ES-I3 (cell line): ENCODE measurements at regions not wholly inside any gene's neighbourhood (a gene's known extent, or its start where the extent isn't known, plus 50 kb on each side); places are given as distances from the start of the nearest gene placed in this dataset.

ENCODE experiments used
- H3K36me3 ChIP-seq: 2 replicates; pipeline ENCODE4 v1.6.1; 2013; ENCODE audit warnings: mild to moderate bottlenecking, low read length, control low read depth, moderate library complexity; ENCODE audit not compliant: insufficient read depth
- H3K4me1 ChIP-seq: 2 replicates; pipeline ENCODE4 v1.6.1; 2013; ENCODE audit warnings: mild to moderate bottlenecking, control low read depth, low read length; ENCODE audit not compliant: insufficient read depth
- H3K9ac ChIP-seq: 2 replicates; pipeline ENCODE4 v1.6.1; 2013; ENCODE audit warnings: low read depth, mild to moderate bottlenecking, low read length, moderate library complexity
- H3K9me3 ChIP-seq: 2 replicates; pipeline ENCODE4 v1.6.1; 2013; ENCODE audit warnings: mild to moderate bottlenecking, low read length, moderate library complexity; ENCODE audit not compliant: control insufficient read depth, insufficient read depth

GRCh38 chr15:87604857-87605446 is 651.6 kb downstream of the NTRK3 start:
- H3K36me3 ChIP-seq: no peaks in the 10 kb centered on the region
- no peak overlapping the region for H3K9ac ChIP-seq
- no peaks in the 10 kb centered on the region for H3K9me3 ChIP-seq
- H3K4me1 ChIP-seq: no peaks in the 10 kb centered on the region

DNA sequence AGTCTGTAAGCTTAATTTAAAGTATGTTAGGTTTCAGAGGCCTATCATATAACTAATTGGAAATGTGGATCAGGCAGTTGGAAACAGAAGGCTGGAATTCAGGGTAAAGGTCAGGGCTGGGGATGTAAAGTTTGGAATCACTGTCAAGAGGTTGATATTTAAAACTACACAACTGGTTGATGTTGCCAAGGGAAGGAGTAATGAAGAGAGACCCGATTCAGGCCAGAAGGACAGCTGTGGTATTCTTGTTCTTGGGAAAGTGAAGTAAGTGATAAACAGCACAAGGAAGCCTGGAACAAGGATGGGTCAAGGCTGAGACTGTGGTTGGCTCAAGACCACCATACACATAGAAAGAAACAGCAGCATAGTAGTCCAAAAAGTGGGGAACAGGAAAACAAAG is 654.2 kb downstream of the NTRK3 start:
- H3K4me1 ChIP-seq: no peaks in the 10 kb centered on the region
- no peaks in the 10 kb centered on the region for H3K9me3 ChIP-seq
- no peaks in the 10 kb centered on the region for H3K36me3 ChIP-seq
- no peak overlapping the region for H3K9ac ChIP-seq

DNA sequence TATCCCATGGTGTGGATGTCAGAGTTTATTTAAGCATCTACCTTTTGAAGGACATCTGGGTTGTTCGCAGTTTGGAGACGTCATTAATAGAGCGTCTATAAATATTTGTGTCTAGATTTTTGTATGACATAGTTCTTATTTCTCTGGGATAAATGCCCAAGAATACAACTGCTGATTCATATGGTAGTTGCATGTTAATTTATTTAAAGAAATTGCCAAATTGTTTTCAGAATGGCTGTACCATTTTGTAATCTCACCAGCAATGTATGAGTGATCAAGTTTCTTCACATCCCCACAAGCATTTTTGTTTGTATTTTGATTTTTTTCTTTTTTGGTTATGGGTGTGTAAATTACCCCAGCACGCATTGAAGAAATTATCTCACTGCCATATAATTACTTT is 656.9 kb downstream of the NTRK3 start:
- Histone ChIP-seq H3K9ac (no peak overlapping the region), H3K4me1 (no peaks in the 10 kb centered on the region), H3K36me3 (no peaks in the 10 kb centered on the region), H3K9me3 (no peaks in the 10 kb centered on the region)

DNA sequence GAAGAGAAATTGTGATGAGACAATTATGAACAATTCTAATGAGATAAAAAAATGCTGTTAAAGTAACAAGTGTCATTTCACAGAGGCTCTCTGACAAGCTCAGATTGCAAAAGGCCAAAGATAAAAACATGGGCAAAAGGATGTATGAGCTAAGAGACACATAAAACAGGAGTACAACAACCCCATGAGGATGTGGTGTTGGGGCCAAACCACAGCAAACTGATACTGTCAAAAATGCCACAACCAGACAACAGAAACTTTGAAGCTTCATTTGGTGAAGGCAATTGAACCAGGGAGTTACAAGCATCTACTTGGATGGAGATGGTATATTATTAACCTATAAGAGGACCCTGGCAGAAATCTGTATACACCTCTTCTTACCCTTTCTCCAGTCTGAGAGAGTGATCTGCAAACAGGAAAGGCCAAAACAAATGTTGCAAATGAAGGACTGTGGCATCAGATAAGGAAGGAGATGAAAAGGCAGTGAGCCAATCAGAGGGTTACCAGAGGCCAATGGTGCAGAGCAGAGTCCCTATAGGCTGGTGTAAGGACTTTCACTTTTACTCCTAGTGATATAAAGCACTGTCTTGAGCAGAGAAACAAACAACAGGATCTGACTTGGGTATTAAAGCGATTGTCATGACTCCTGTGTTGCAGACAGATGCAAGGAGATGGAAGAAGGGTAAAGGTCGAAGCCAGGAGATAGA is 659.0 kb downstream of the NTRK3 start:
- Histone ChIP-seq H3K36me3 (no peaks in the 10 kb centered on the region), H3K9me3 (no peaks in the 10 kb centered on the region), H3K4me1 (no peaks in the 10 kb centered on the region), H3K9ac (no peak overlapping the region)

GRCh38 chr15:87591582-87591981 is 665.0 kb downstream of the NTRK3 start:
- H3K9me3 ChIP-seq: no peaks in the 10 kb centered on the region
- H3K9ac ChIP-seq: no peak overlapping the region
- no peaks in the 10 kb centered on the region for H3K36me3 ChIP-seq
- no peaks in the 10 kb centered on the region for H3K4me1 ChIP-seq

- Histone ChIP-seq H3K9ac (no peak overlapping the region), H3K4me1 (no peaks in the 10 kb centered on the region), H3K9me3 (no peaks in the 10 kb centered on the region), H3K36me3 (no peaks in the 10 kb centered on the region)
Observed at GRCh38 chr15:87591042-87591441, 665.5 kb downstream of the NTRK3 start.

DNA sequence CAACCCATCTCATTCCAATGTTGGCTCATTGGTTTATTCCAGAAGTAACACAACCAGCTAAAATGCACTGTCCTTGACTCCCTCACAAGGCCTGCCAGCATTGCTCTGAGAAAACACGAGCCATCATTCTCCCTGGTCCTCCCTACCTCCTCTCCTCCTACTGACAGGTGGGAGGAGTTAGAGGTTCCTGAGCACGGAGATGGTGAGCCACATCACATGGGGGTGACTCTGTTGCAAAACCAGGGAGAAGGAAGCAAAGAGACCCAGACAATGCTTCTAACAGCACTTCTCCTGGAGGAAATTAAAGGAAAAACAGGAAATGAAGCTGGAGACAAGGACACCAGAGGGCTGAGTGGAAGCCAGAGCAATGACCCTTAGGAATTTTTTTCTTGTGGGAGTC is 667.4 kb downstream of the NTRK3 start:
- H3K36me3 ChIP-seq: no peaks in the 10 kb centered on the region
- H3K4me1 ChIP-seq: no peaks in the 10 kb centered on the region
- no peak overlapping the region for H3K9ac ChIP-seq
- no peaks in the 10 kb centered on the region for H3K9me3 ChIP-seq

GRCh38 chr15:87582169-87582568 is 674.4 kb downstream of the NTRK3 start:
- no peaks in the 10 kb centered on the region for H3K36me3 ChIP-seq
- no peaks in the 10 kb centered on the region for H3K4me1 ChIP-seq
- no peaks in the 10 kb centered on the region for H3K9me3 ChIP-seq
- no peak overlapping the region for H3K9ac ChIP-seq

DNA sequence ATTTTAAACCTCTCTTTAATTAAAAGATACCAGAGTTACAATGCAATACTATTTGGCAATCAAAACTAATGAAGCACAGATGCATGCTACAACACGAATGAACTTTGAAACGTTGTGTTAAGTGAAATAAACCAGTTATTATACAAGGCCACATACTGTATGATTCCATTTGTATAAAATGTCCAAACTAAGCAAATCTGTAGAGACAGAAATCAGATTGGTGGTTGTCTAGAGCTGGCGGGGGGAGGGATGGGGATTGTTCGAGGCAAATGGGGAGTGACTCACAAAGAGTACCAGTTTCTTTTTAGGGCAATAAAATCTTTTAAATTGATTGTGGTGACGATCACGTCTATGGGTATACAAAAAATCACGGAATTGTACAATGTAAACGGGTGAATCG is 677.0 kb downstream of the NTRK3 start:
- H3K36me3 ChIP-seq: no peaks in the 10 kb centered on the region
- H3K9ac ChIP-seq: no peak overlapping the region
- no peaks in the 10 kb centered on the region for H3K9me3 ChIP-seq
- H3K4me1 ChIP-seq: no peaks in the 10 kb centered on the region

- Histone ChIP-seq H3K4me1 (no peaks in the 10 kb centered on the region), H3K36me3 (no peaks in the 10 kb centered on the region), H3K9ac (no peak overlapping the region), H3K9me3 (no peaks in the 10 kb centered on the region)
Observed at GRCh38 chr15:87578776-87579175, 677.8 kb downstream of the NTRK3 start.

GRCh38 chr15:87577336-87577735 is 679.2 kb downstream of the NTRK3 start:
- Histone ChIP-seq H3K9me3 (no peaks in the 10 kb centered on the region), H3K9ac (no peak overlapping the region), H3K4me1 (0 out of 2 replicates have a peak, but pooled peaks cover 4% of the 10 kb centered on the region), H3K36me3 (no peaks in the 10 kb centered on the region)

DNA sequence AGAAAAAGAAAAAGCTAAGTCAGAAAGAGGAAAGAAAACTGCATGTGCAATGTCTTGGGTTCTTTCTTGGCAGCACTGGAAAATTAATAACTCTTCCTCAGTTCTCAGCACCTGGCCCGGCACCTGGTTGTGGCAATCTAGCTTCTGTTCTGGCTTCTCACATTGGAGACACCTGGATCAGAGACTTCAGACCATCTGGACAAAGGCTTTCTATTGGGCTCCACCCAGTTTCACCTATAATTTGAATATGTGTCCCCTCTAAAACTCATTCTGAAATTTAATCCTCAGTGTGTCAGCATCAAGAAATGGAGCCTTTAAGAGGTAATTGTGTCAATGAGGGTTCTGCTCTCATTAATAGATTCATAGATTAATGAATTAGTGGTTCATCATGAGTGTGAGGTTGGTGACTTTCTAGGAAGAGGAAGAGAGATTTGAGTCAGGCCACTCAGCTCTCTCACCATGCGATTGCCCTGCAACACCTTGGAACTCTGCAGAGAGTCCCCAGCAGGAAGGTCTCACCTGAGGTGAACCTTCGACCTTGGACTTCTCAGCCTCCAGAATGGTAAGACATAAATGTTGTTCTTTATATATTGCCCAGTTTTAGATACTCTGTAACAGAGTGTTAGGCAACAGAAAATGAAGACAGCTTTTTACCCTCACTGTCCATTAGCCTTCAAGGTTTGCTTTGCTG is 679.9 kb downstream of the NTRK3 start:
- Histone ChIP-seq H3K4me1 (0 out of 2 replicates have a peak, but pooled peaks cover 5% of the 10 kb centered on the region), H3K9ac (no peak overlapping the region), H3K36me3 (no peaks in the 10 kb centered on the region), H3K9me3 (no peaks in the 10 kb centered on the region)

GRCh38 chr15:87575896-87576473 is 680.6 kb downstream of the NTRK3 start:
- no peaks in the 10 kb centered on the region for H3K36me3 ChIP-seq
- H3K9ac ChIP-seq: no peak overlapping the region
- H3K4me1 ChIP-seq: 0 out of 2 replicates have a peak, but pooled peaks cover 5% of the 10 kb centered on the region
- no peaks in the 10 kb centered on the region for H3K9me3 ChIP-seq

DNA sequence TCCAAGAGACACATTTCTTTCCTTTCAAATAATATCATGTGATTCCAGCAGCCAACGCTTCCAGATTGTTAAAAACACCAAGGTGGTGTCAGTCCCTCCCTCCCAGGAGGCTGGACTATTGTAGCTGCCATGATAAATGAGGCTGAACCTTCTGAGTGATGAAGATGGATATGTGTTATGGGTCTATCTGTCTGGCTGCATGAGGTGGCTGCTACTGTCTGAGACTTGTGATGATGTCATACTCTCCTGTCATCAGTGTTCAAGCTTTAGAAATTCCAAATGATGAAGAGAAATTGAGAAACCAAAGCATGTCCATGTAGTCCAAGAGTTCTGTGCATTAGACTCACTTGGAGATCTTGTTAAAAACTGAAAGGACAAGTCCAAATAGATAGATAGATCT is 683.0 kb downstream of the NTRK3 start:
- H3K9ac ChIP-seq: no peak overlapping the region
- no peaks in the 10 kb centered on the region for H3K36me3 ChIP-seq
- H3K9me3 ChIP-seq: no peaks in the 10 kb centered on the region
- 0 out of 2 replicates have a peak, but pooled peaks cover 5% of the 10 kb centered on the region for H3K4me1 ChIP-seq
